Karpas-422 (cell line): ENCODE measurements at regions not wholly inside any gene's neighbourhood (a gene's known extent, or its start where the extent isn't known, plus 50 kb on each side); places are given as distances from the start of the nearest gene placed in this dataset.

Experiments used
- DNase-seq: peaks from one replicate; pipeline ENCODE4 v3.0.0-alpha.2; 2015
- H2AFZ ChIP-seq: fragments of 200-600 bp; sonication (generic); 2 replicates; pipeline ENCODE4 v1.6.1; 2014; ENCODE audit warnings: antibody characterized with exemption, low read length, mixed read lengths
- H3K27ac ChIP-seq: fragments of 200-600 bp; sonication (generic); 2 replicates; pipeline ENCODE4 v1.5.1; 2014; ENCODE audit warnings: mild to moderate bottlenecking, low read length, moderate library complexity
- H3K27me3 ChIP-seq: fragments of 200-600 bp; sonication (generic); 2 replicates; pipeline ENCODE4 v1.6.1; 2014; ENCODE audit warnings: low read length, mixed read lengths
- H3K36me3 ChIP-seq: fragments of 200-600 bp; sonication (generic); 2 replicates; pipeline ENCODE4 v1.6.1; 2014; ENCODE audit warnings: low read length, mixed read lengths; ENCODE audit not compliant: insufficient read depth
- H3K4me1 ChIP-seq: fragments of 200-600 bp; sonication (generic); 2 replicates; pipeline ENCODE4 v1.6.1; 2014; ENCODE audit warnings: mild to moderate bottlenecking, low read length, mixed read lengths
- H3K4me2 ChIP-seq: fragments of 200-600 bp; sonication (generic); 2 replicates; pipeline ENCODE4 v1.6.1; 2014; ENCODE audit warnings: low read length, low read depth, mild to moderate bottlenecking; ENCODE audit not compliant: poor library complexity, severe bottlenecking
- H3K4me3 ChIP-seq: fragments of 200-600 bp; sonication (generic); 2 replicates; pipeline ENCODE4 v1.5.1; 2014; ENCODE audit warnings: mild to moderate bottlenecking, antibody characterized with exemption, low read length, mixed read lengths
- H3K79me2 ChIP-seq: fragments of 200-600 bp; sonication (generic); 2 replicates; pipeline ENCODE4 v1.6.1; 2014; ENCODE audit warnings: mild to moderate bottlenecking, low read length, mixed read lengths
- H3K9ac ChIP-seq: fragments of 200-600 bp; sonication (generic); 2 replicates; pipeline ENCODE4 v1.6.0; 2014; ENCODE audit warnings: low read length
- H3K9me2 ChIP-seq: fragments of 200-600 bp; sonication (generic), shearing (Covaris generic); replicated peaks from 2 replicates; pipeline ENCODE4 v1.6.0; 2014; ENCODE audit warnings: mild to moderate bottlenecking, low read length, moderate library complexity; ENCODE audit not compliant: insufficient read depth
- H3K9me3 ChIP-seq: fragments of 300-700, 200-600 bp; sonication (generic); 2 replicates; pipeline ENCODE4 v1.6.1; 2014; ENCODE audit warnings: low read length, mixed read lengths
- H4K20me1 ChIP-seq: fragments of 200-600 bp; sonication (generic); 2 replicates; pipeline ENCODE4 v1.6.1; 2014; ENCODE audit warnings: mild to moderate bottlenecking, antibody characterized with exemption, low read length, low read depth; ENCODE audit not compliant: insufficient read depth

- Histone ChIP-seq H3K9me2 (no peaks in the 10 kb centered on the region), H3K9me3 (peaks cover 8% of the 10 kb centered on the region), H2AFZ (no peak overlapping the region), H3K4me1 (peaks cover 5% of the 10 kb centered on the region), H3K4me3 (no peak overlapping the region), H4K20me1 (no peaks in the 10 kb centered on the region), H3K9ac (no peak overlapping the region), H3K27me3 (no peaks in the 10 kb centered on the region; the same call in 1 of the 2 replicates), H3K36me3 (no peaks in the 10 kb centered on the region), H3K79me2 (no peaks in the 10 kb centered on the region), H3K4me2 (no peak overlapping the region), H3K27ac (no peak overlapping the region)
- DNase-seq = no peak
Observed at GRCh38 chr7:69414555-69414954, 183.7 kb upstream of the AUTS2 start.

- Histone ChIP-seq H3K79me2 (no peaks in the 10 kb centered on the region), H3K9ac (no peak overlapping the region), H3K4me2 (no peak overlapping the region), H3K9me2 (no peaks in the 10 kb centered on the region), H3K27me3 (no peaks in the 10 kb centered on the region; the same call in 1 of the 2 replicates), H3K36me3 (no peaks in the 10 kb centered on the region), H2AFZ (no peak overlapping the region), H4K20me1 (no peaks in the 10 kb centered on the region), H3K9me3 (peaks cover 8% of the 10 kb centered on the region), H3K27ac (no peak overlapping the region), H3K4me3 (no peak overlapping the region), H3K4me1 (peaks cover 11% of the 10 kb centered on the region)
- no peak for DNase-seq
Observed at GRCh38 chr7:69418869-69419670, 179.2 kb upstream of the AUTS2 start.

GRCh38 chr7:69419934-69420333 is 178.3 kb upstream of the AUTS2 start:
- no peak overlapping the region for H3K27ac ChIP-seq
- no peak overlapping the region for H3K9ac ChIP-seq
- no peak overlapping the region for H3K4me3 ChIP-seq
- DNase-seq = peak; percentile 66
- H3K36me3 ChIP-seq = no peaks in the 10 kb centered on the region
- peaks cover 8% of the 10 kb centered on the region for H3K9me3 ChIP-seq
- no peak overlapping the region for H2AFZ ChIP-seq
- H3K4me1 ChIP-seq = peaks cover 11% of the 10 kb centered on the region
- H3K9me2 ChIP-seq = no peaks in the 10 kb centered on the region
- H3K4me2 ChIP-seq = no peak overlapping the region
- no peaks in the 10 kb centered on the region; the same call in 1 of the 2 replicates for H3K27me3 ChIP-seq
- H3K79me2 ChIP-seq = no peaks in the 10 kb centered on the region
- no peaks in the 10 kb centered on the region for H4K20me1 ChIP-seq

GRCh38 chr7:69422574-69422985 is 175.7 kb upstream of the AUTS2 start:
- Histone ChIP-seq H3K27ac (no peak overlapping the region), H3K4me3 (no peak overlapping the region), H3K79me2 (no peaks in the 10 kb centered on the region), H3K4me1 (peaks cover 11% of the 10 kb centered on the region), H3K9ac (no peak overlapping the region), H3K27me3 (no peaks in the 10 kb centered on the region; the same call in 1 of the 2 replicates), H4K20me1 (no peaks in the 10 kb centered on the region), H3K36me3 (no peaks in the 10 kb centered on the region), H3K4me2 (no peak overlapping the region), H3K9me2 (no peaks in the 10 kb centered on the region), H2AFZ (no peak overlapping the region), H3K9me3 (peaks cover 1% of the 10 kb centered on the region; the same call in 1 of the 2 replicates)
- no peak for DNase-seq

GRCh38 chr7:69426705-69427104 is 171.6 kb upstream of the AUTS2 start:
- H3K4me2 ChIP-seq = no peak overlapping the region
- H3K4me1 ChIP-seq = peaks cover 5% of the 10 kb centered on the region
- H3K4me3 ChIP-seq = no peak overlapping the region
- DNase-seq = no peak
- H3K27me3 ChIP-seq = no peaks in the 10 kb centered on the region
- no peaks in the 10 kb centered on the region for H3K9me3 ChIP-seq
- H3K9ac ChIP-seq = no peak overlapping the region
- no peaks in the 10 kb centered on the region for H4K20me1 ChIP-seq
- no peak overlapping the region for H2AFZ ChIP-seq
- no peaks in the 10 kb centered on the region for H3K9me2 ChIP-seq
- H3K36me3 ChIP-seq = no peaks in the 10 kb centered on the region
- no peaks in the 10 kb centered on the region for H3K79me2 ChIP-seq
- H3K27ac ChIP-seq = no peak overlapping the region

GRCh38 chr7:69428089-69428488 is 170.2 kb upstream of the AUTS2 start:
- Histone ChIP-seq H3K36me3 (no peaks in the 10 kb centered on the region), H3K9me3 (no peaks in the 10 kb centered on the region), H3K79me2 (no peaks in the 10 kb centered on the region), H3K4me2 (no peak overlapping the region), H3K27ac (no peak overlapping the region), H3K4me1 (peaks cover 5% of the 10 kb centered on the region), H2AFZ (no peak overlapping the region), H3K9ac (no peak overlapping the region), H3K9me2 (no peaks in the 10 kb centered on the region), H4K20me1 (no peaks in the 10 kb centered on the region), H3K27me3 (no peaks in the 10 kb centered on the region), H3K4me3 (no peak overlapping the region)
- no peak for DNase-seq

GRCh38 chr7:69429911-69430383 is 168.3 kb upstream of the AUTS2 start:
- Histone ChIP-seq H3K36me3 (no peaks in the 10 kb centered on the region), H3K4me1 (peaks cover 5% of the 10 kb centered on the region), H3K9ac (no peak overlapping the region), H4K20me1 (no peaks in the 10 kb centered on the region), H3K4me3 (no peak overlapping the region), H3K79me2 (no peaks in the 10 kb centered on the region), H3K9me3 (no peaks in the 10 kb centered on the region), H3K9me2 (no peaks in the 10 kb centered on the region), H3K27ac (no peak overlapping the region), H2AFZ (no peak overlapping the region), H3K27me3 (no peaks in the 10 kb centered on the region), H3K4me2 (no peak overlapping the region)
- DNase-seq = no peak

- H3K9me2 ChIP-seq = no peaks in the 10 kb centered on the region
- no peaks in the 10 kb centered on the region for H3K27me3 ChIP-seq
- H3K9me3 ChIP-seq = no peaks in the 10 kb centered on the region
- DNase-seq = no peak
- no peak overlapping the region for H3K27ac ChIP-seq
- H4K20me1 ChIP-seq = no peaks in the 10 kb centered on the region
- H3K4me1 ChIP-seq = peaks cover 8% of the 10 kb centered on the region
- no peak overlapping the region for H3K4me3 ChIP-seq
- H3K79me2 ChIP-seq = no peaks in the 10 kb centered on the region
- H2AFZ ChIP-seq = no peak overlapping the region
- H3K4me2 ChIP-seq = peak overlapping the region; percentile 19
- H3K9ac ChIP-seq = 0 out of 2 replicates have a peak overlapping the region, but pooled peaks have one; percentile 20
- H3K36me3 ChIP-seq = no peaks in the 10 kb centered on the region
Observed at GRCh38 chr7:69430384-69431021, 167.8 kb upstream of the AUTS2 start.
